OCI-M2 (cell line): ENCODE measurements at regions not wholly inside any gene's neighbourhood (a gene's known extent, or its start where the extent isn't known, plus 50 kb on each side); places are given as distances from the start of the nearest gene placed in this dataset.

Experiments
- DNase-seq: peaks from one replicate; lab custom pipeline; 2025; ENCODE audit not compliant: unreplicated experiment; lab: John Stamatoyannopoulos, UW

GRCh38 chr1:56084246-56084645 lies 495.1 kb downstream of the PLPP3 start:
- no peak for DNase-seq

DNA sequence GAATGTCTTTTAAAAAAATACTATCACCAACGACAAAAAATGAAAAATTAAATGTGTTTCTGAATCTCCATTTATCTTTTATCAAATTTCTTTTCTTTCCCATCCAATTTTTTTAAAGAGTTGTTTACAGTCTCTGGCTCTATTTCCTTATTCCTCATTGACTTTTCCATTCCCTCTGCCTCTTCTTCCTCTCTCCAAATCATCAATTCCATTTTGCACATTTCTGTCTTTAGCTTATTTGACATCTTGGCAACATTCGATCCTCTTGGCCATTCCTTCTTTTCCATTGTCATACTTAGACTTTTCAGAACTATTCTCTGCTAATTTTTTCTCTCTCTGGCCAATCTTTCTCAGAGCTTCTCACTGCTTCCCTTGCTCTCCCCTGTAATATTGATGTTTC lies 497.6 kb downstream of the PLPP3 start:
- no peak for DNase-seq

- no peak for DNase-seq
Observed at GRCh38 chr1:56081173-56081572, 498.2 kb downstream of the PLPP3 start.

- no peak for DNase-seq
Observed at GRCh38 chr1:56080123-56080522, 499.2 kb downstream of the PLPP3 start.

DNA sequence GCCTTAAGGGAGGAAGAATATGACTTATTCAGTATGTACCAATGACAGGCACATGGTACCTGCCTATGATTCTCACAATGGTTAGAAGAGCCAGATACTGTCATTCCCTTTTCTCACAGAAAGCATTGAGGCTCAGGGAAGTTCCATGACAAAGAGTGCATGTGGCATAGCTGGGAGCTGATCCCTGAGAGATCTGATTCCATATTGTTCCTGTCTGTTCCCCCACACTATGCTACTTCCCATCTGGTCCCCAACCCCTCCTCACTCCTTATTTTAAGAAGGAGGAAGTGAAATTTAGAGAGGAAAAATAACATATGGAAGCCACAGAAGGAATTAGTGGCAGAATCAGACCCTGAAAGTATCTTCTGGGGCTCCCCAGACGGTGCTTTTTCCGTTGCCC lies 500.0 kb downstream of the PLPP3 start:
- DNase-seq = no peak

GRCh38 chr1:56077206-56077605 lies 502.2 kb downstream of the PLPP3 start:
- DNase-seq = no peak

DNA sequence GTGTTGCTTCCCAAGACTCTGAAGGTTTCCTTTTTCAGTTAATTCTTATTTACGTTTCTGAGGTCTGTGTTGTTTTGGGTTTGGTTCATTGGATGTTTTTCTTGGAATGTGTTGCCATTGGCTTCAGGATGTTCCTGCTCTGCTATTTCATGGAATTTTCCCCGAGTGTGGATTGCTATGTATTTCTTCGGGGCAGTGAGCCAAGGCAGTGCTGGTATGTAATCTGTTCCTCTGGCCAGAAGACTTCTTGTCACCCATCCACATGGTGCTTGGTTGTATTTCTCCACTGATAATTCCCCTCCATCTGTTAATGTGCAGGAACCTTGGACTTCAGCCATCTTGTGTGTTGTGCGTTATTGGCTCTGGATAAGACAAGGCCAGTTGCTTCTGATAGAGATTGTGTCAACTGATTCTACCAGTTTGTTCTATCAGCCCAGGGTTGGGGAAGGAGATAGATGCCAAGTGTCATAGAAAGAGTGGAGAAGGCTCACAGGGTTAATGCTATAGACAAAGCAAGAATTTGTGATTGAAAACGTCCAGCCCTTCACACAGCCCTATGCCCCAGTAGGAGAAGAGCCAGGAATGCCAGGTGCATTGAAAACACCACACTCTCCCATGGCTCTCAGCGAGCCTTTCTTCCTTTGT lies 505.2 kb downstream of the PLPP3 start:
- no peak for DNase-seq

GRCh38 chr1:56073614-56074006 lies 505.8 kb downstream of the PLPP3 start:
- DNase-seq = no peak

DNA sequence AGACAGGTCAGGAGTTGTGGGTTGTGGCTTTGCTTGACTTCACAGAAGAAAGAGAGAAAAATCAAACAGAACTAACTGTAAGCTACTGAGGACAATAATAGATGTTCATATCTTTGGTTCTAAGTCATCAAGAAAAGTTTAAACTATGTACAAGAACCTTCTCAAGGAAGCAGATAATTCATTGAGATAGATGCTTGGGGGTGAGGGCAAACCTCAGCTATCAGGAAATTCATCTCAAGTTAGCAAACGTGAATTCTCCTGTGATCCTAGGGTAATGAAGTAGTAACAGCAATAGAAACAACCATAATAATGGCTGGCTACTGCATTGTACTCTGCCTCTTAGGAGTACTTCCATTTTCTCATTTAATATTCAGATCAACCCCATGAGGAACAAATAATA lies 506.2 kb downstream of the PLPP3 start:
- no peak for DNase-seq

DNA sequence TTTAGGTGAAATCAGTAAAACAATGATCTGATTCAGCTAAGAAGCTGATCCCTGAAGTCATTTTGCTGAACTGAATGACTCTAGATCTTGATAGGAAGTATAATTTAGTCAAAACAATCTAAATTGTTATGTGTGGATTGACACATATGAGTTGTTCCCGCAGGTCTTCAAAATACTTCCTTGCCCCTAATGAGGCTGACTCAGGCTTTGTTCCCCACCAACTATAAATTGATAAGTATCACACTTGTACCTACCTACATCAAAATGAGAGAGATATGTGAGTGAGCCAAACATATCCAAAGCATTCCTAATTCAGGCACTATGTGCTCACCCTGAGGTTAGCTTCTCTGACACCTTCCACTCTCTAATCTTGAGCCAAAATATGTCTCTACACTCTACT lies 507.1 kb downstream of the PLPP3 start:
- DNase-seq = no peak

DNA sequence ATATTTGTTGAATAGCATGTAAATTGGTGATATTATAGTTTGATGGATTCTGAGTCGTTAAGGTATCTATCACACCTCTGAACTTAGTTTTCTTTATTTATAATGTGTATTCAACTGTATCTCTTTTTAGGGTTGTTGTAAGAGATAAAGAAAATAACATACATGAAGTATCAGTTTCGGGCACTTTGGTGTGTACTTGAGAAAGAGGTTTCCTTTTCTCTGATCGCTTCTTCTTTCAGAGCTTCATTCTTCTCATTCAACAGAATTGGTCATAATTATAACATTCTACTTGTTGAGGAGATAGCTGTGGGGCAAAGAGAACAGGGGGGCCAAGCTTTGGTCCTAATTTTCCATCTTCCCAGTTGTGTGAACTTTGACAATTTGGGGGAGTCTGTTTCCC lies 508.0 kb downstream of the PLPP3 start:
- DNase-seq = no peak

GRCh38 chr1:56070601-56071000 lies 508.8 kb downstream of the PLPP3 start:
- no peak for DNase-seq

DNA sequence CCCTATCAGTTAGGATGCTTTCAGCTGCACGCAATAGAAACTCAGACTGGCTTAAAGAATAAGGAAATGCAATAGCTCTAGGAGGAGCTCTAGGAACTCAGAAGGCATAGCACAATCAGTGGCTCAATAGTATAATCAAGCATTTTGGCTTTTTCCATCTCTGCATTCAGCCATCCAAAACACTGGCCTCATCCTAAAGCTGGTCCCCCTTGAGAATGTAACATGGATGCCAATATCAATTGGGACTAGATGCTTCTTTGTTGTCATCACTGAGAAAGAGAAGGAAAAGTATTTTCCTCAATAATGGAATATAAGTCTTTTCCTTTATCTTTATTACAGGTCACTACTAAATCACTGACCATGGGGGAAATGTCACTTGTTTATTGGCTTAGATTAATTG lies 509.5 kb downstream of the PLPP3 start:
- no peak for DNase-seq

DNA sequence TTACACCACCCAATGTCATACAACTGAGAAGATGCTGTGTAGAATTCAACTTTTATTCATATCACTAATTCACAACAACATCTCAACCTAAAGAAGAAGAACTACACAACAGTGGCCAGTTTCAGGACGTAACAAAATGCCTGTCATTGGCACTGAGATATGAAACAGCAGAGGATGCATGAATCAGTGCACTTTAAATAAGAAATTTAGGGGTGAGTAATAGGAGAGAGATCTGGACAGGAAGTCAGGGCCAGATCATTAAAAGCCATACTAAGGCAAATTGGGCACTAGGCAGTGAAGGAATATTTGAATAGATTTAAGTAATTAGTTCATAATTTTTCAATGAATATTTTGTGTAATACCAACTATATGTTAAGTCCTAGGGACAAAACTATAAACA lies 510.5 kb downstream of the PLPP3 start:
- DNase-seq = no peak

GRCh38 chr1:56068210-56068609 lies 511.2 kb downstream of the PLPP3 start:
- DNase-seq = no peak

- no peak for DNase-seq
Observed at GRCh38 chr1:56065729-56066128, 513.6 kb downstream of the PLPP3 start.

- DNase-seq = no peak
Observed at GRCh38 chr1:56064705-56065104, 514.7 kb downstream of the PLPP3 start.

- DNase-seq = no peak
Observed at GRCh38 chr1:56063461-56063860, 515.9 kb downstream of the PLPP3 start.

DNA sequence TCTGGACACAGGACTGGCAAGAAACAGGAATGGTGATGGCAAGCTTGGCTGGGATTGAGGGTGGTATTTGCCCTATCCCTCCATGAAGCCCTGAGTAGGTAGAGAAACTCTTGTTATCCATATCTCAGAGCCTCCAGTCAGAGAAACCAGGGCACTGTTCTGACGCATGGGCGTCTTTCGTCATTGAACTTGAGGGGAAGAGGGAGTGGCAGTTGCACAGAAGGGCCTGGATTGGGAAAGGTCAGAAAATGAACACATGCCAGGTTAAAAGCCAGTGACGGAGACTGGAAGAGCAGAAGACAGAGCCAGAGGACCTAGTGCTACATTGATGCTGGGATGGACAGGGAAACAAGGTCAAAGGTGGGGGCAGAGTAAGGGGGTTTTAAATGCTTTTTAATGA lies 516.7 kb downstream of the PLPP3 start:
- DNase-seq = no peak

- no peak for DNase-seq
Observed at GRCh38 chr1:56061824-56062223, 517.5 kb downstream of the PLPP3 start.

DNA sequence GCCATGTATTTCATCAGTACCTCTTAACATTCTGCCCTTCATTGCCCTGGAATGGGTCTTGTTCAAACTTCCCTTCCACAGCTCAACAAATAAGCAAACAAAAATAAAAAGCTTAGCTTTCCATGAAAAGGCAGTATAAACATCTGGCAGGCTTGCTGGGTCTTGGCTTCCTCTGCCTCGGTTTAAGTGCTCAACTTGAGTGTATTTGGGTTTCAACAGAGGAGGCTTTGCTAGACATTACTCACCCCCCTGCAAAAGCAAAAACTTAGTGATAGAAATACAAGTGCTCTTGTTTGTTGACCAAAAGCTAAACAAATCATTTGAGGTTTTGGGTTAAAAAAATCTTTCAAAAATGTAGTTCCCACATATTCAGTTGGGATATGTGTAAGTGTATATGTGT lies 518.5 kb downstream of the PLPP3 start:
- no peak for DNase-seq

- no peak for DNase-seq
Observed at GRCh38 chr1:56057466-56058405, 521.6 kb downstream of the PLPP3 start.
